ENCODE measurements at regions not wholly inside any gene's neighbourhood (a gene's known extent, or its start where the extent isn't known, plus 50 kb on each side); places are given as distances from the start of the nearest gene placed in this dataset.
A peak's percentile ranks its signal among the peaks of the same experiment; 100 is the strongest.
"Not testable (repeated sequence)": the region's sequence is repeated elsewhere in the genome, so short reads cannot be mapped to it uniquely, and the experiment has no call there.

DNA sequence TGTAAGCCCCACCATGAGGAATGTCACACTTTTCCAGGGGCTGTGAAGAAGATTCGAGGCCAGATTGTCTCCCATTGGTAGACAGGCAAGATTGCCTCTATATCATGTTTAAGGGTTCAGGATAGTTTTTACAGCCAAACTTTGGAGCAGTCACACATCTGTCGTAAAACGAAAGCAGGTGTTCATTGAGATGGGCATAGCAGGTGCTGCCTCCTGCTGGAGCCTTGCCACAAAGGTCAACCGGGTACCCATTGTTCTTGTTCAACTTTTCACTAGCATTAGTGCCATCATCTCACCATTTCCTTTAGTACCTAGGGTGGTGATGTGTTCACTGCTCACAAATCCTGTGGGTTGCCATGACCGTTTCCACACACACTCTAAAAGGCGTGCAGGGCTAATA is 198.3 kb downstream of the HTR1B start:
- intact Hi-C loops (cut with DNase I): no loop called here
- DNase-seq (no peak), ATAC-seq (no peak)
- Histone ChIP-seq H3K27me3 (no peaks in the 10 kb centered on the region), H3K4me1 (no peaks in the 10 kb centered on the region), H3K4me3 (no peak overlapping the region), H3K9me3 (no peaks in the 10 kb centered on the region), H3K36me3 (no peaks in the 10 kb centered on the region), H3K27ac (no peak overlapping the region)
- no peak for TF ChIP-seq CTCF (IDR thresholded peaks at IDR 0.05)

- H3K4me1 ChIP-seq: no peaks in the 10 kb centered on the region
- no peaks in the 10 kb centered on the region for H3K9me3 ChIP-seq
- no peak overlapping the region for H3K4me3 ChIP-seq
- no peak for DNase-seq
- no peak overlapping the region for H3K27ac ChIP-seq
- TF ChIP-seq CTCF (IDR thresholded peaks at IDR 0.05): no peak
- ATAC-seq: no peak
- intact Hi-C loops (cut with DNase I): no loop called here
- no peaks in the 10 kb centered on the region for H3K36me3 ChIP-seq
- no peaks in the 10 kb centered on the region for H3K27me3 ChIP-seq
Measured at GRCh38 chr6:77263003-77263402, 200.3 kb downstream of the HTR1B start.

GRCh38 chr6:77251801-77252200 is 211.5 kb downstream of the HTR1B start:
- H3K4me1 ChIP-seq; H3K4me3 ChIP-seq; ATAC-seq; H3K27ac ChIP-seq; H3K36me3 ChIP-seq; intact Hi-C loops (cut with DNase I); DNase-seq; H3K9me3 ChIP-seq; H3K27me3 ChIP-seq: not testable (repeated sequence)

- Histone ChIP-seq H3K4me3 (no peak overlapping the region), H3K27me3 (no peaks in the 10 kb centered on the region), H3K4me1 (no peaks in the 10 kb centered on the region), H3K27ac (no peak overlapping the region), H3K36me3 (no peaks in the 10 kb centered on the region), H3K9me3 (no peaks in the 10 kb centered on the region)
- no peak for DNase-seq
- intact Hi-C loops (cut with DNase I): no loop called here
- no peak for ATAC-seq
- no peak for TF ChIP-seq CTCF (IDR thresholded peaks at IDR 0.05)
Measured at GRCh38 chr6:77249560-77249959, 213.7 kb downstream of the HTR1B start.

DNA sequence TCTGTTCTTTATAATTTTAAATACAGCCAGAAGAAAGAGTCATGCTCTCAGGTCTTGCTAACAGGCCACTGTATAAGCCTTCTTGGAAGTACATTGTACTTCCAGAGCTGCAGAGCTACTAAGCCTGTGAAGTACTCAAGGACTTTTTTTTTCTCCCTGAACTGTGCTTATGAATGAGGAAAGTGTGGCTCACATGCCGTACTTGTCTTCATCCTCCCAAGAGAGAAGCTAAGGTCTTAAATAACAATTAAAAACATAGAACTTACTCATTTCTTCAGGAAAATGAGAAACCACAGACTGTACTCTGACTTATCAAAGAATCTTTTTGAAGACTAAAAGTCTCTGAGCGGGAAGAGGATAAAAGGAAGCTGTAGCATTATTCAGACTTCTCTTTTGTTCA is 218.3 kb downstream of the HTR1B start:
- H3K27ac ChIP-seq: no peak overlapping the region
- no peak overlapping the region for H3K4me3 ChIP-seq
- no peak for TF ChIP-seq CTCF (IDR thresholded peaks at IDR 0.05)
- no peak for ATAC-seq
- H3K36me3 ChIP-seq: no peaks in the 10 kb centered on the region
- no peaks in the 10 kb centered on the region for H3K9me3 ChIP-seq
- intact Hi-C loops (cut with DNase I): no loop called here
- H3K4me1 ChIP-seq: no peaks in the 10 kb centered on the region
- H3K27me3 ChIP-seq: no peaks in the 10 kb centered on the region
- no peak for DNase-seq

- ATAC-seq (peak; percentile 88), DNase-seq (no peak)
- no peaks in the 10 kb centered on the region for H3K4me1 ChIP-seq
- no peak overlapping the region for H3K27ac ChIP-seq
- intact Hi-C loops (cut with DNase I): no loop called here
- no peaks in the 10 kb centered on the region for H3K36me3 ChIP-seq
- no peak overlapping the region for H3K4me3 ChIP-seq
- H3K9me3 ChIP-seq: no peaks in the 10 kb centered on the region
- no peak for TF ChIP-seq CTCF (IDR thresholded peaks at IDR 0.05)
- H3K27me3 ChIP-seq: no peaks in the 10 kb centered on the region
Measured at GRCh38 chr6:77231438-77232305, 231.6 kb downstream of the HTR1B start.
